ENCODE measurements at regions not wholly inside any gene's neighbourhood (a gene's known extent, or its start where the extent isn't known, plus 50 kb on each side); places are given as distances from the start of the nearest gene placed in this dataset.

GRCh38 chrX:128754130-128754529, 701.9 kb upstream of the ACTRT1 start:
- no peak for TF ChIP-seq CTCF (IDR thresholded peaks at IDR 0.05)
- TF ChIP-seq EZH2phosphoT487 (IDR thresholded peaks at IDR 0.05): no peak
- no peak for TF ChIP-seq EZH2 (IDR thresholded peaks at IDR 0.05)
